Dendritic cell treated with granulocyte-macrophage colony-stimulating factor and Interleukin-4, amounts not matched to agents 40 ng/mL and 50 ng/mL, for 4 days (primary cell): ENCODE measurements at regions not wholly inside any gene's neighbourhood (a gene's known extent, or its start where the extent isn't known, plus 50 kb on each side); places are given as distances from the start of the nearest gene placed in this dataset.

Experiments
- H3K27ac Mint-ChIP-seq: one replicate; pipeline ENCODE4 v1.8.0; 2022; ENCODE audit warnings: mild to moderate bottlenecking, mixed read lengths
- H3K27me3 Mint-ChIP-seq: one replicate; pipeline ENCODE4 v1.8.0; 2022; ENCODE audit warnings: mild to moderate bottlenecking, mixed read lengths
- H3K36me3 Mint-ChIP-seq: one replicate; pipeline ENCODE4 v1.8.0; 2022; ENCODE audit warnings: low read depth, mixed read lengths
- H3K4me1 Mint-ChIP-seq: one replicate; pipeline ENCODE4 v1.8.0; 2022; ENCODE audit warnings: low read depth, mixed read lengths
- H3K4me3 Mint-ChIP-seq: one replicate; pipeline ENCODE4 v1.8.0; 2022; ENCODE audit warnings: mild to moderate bottlenecking, moderate library complexity, mixed read lengths
- H3K9me3 Mint-ChIP-seq: one replicate; pipeline ENCODE4 v1.8.0; 2022; ENCODE audit warnings: mixed read lengths
- intact Hi-C: fragments of 100-400 bp; cut with micrococcal nuclease; formaldehyde crosslinking; loops from one replicate; pipeline ENCODE4 v1.15.0; 2022

GRCh38 chr14:98858158-98858557 lies 413.8 kb downstream of the BCL11B start:
- Mint-ChIP-seq H3K4me1 (no peaks in the 10 kb centered on the region), H3K36me3 (no peaks in the 10 kb centered on the region), H3K9me3 (no peaks in the 10 kb centered on the region), H3K27me3 (peaks cover 6% of the 10 kb centered on the region), H3K4me3 (no peak overlapping the region), H3K27ac (no peak overlapping the region)
- intact Hi-C loops, result no loop called here

- Mint-ChIP-seq H3K36me3 (no peaks in the 10 kb centered on the region), H3K4me1 (no peaks in the 10 kb centered on the region), H3K4me3 (no peak overlapping the region), H3K27ac (no peak overlapping the region), H3K9me3 (no peaks in the 10 kb centered on the region), H3K27me3 (peaks cover 6% of the 10 kb centered on the region)
- intact Hi-C loops, result no loop called here
Measured at GRCh38 chr14:98858561-98858960, 413.4 kb downstream of the BCL11B start.

- H3K9me3 Mint-ChIP-seq, result no peaks in the 10 kb centered on the region
- no peak overlapping the region for H3K4me3 Mint-ChIP-seq
- intact Hi-C loops, result no loop called here
- H3K27me3 Mint-ChIP-seq, result peaks cover 3% of the 10 kb centered on the region
- H3K36me3 Mint-ChIP-seq, result no peaks in the 10 kb centered on the region
- no peak overlapping the region for H3K27ac Mint-ChIP-seq
- no peaks in the 10 kb centered on the region for H3K4me1 Mint-ChIP-seq
Measured at GRCh38 chr14:98859301-98859700, 412.7 kb downstream of the BCL11B start.

GRCh38 chr14:98864211-98864610 lies 407.8 kb downstream of the BCL11B start:
- H3K27ac Mint-ChIP-seq, result no peak overlapping the region
- H3K27me3 Mint-ChIP-seq, result peaks cover 2% of the 10 kb centered on the region
- intact Hi-C loops, result no loop called here

GRCh38 chr14:98867146-98867545 lies 404.9 kb downstream of the BCL11B start:
- H3K36me3 Mint-ChIP-seq, result no peaks in the 10 kb centered on the region
- H3K4me3 Mint-ChIP-seq, result no peak overlapping the region
- H3K27ac Mint-ChIP-seq, result no peak overlapping the region
- peaks cover 2% of the 10 kb centered on the region for H3K27me3 Mint-ChIP-seq
- no peaks in the 10 kb centered on the region for H3K4me1 Mint-ChIP-seq
- H3K9me3 Mint-ChIP-seq, result no peaks in the 10 kb centered on the region
- intact Hi-C loops, result no loop called here

More at GRCh38 chr14:98864211-98864610, 407.8 kb downstream of the BCL11B start:
- Mint-ChIP-seq H3K4me1 (no peaks in the 10 kb centered on the region), H3K9me3 (no peaks in the 10 kb centered on the region), H3K36me3 (no peaks in the 10 kb centered on the region), H3K4me3 (no peak overlapping the region)

GRCh38 chr14:98867726-98868125 lies 404.3 kb downstream of the BCL11B start:
- Mint-ChIP-seq H3K4me1 (no peaks in the 10 kb centered on the region), H3K27me3 (peaks cover 2% of the 10 kb centered on the region), H3K36me3 (no peaks in the 10 kb centered on the region), H3K9me3 (no peaks in the 10 kb centered on the region), H3K27ac (no peak overlapping the region), H3K4me3 (no peak overlapping the region)
- intact Hi-C loops, result no loop called here

GRCh38 chr14:98868866-98869265 lies 403.1 kb downstream of the BCL11B start:
- Mint-ChIP-seq H3K4me1 (no peaks in the 10 kb centered on the region), H3K27me3 (peaks cover 2% of the 10 kb centered on the region), H3K27ac (no peak overlapping the region), H3K36me3 (no peaks in the 10 kb centered on the region), H3K4me3 (no peak overlapping the region), H3K9me3 (no peaks in the 10 kb centered on the region)
- intact Hi-C loops, result no loop called here

- peaks cover 2% of the 10 kb centered on the region for H3K27me3 Mint-ChIP-seq
- intact Hi-C loops, result no loop called here
- no peaks in the 10 kb centered on the region for H3K9me3 Mint-ChIP-seq
- H3K27ac Mint-ChIP-seq, result no peak overlapping the region
- H3K36me3 Mint-ChIP-seq, result no peaks in the 10 kb centered on the region
- H3K4me3 Mint-ChIP-seq, result no peak overlapping the region
- no peaks in the 10 kb centered on the region for H3K4me1 Mint-ChIP-seq
Measured at GRCh38 chr14:98871796-98872195, 400.2 kb downstream of the BCL11B start.

- intact Hi-C loops, result no loop called here
- H3K36me3 Mint-ChIP-seq, result no peaks in the 10 kb centered on the region
- H3K4me3 Mint-ChIP-seq, result no peak overlapping the region
- peaks cover 23% of the 10 kb centered on the region for H3K9me3 Mint-ChIP-seq
- H3K27ac Mint-ChIP-seq, result no peak overlapping the region
- H3K27me3 Mint-ChIP-seq, result no peaks in the 10 kb centered on the region
- H3K4me1 Mint-ChIP-seq, result no peaks in the 10 kb centered on the region
Measured at GRCh38 chr14:98877065-98877464, 394.9 kb downstream of the BCL11B start.

GRCh38 chr14:98878282-98878681 lies 393.7 kb downstream of the BCL11B start:
- H3K4me3 Mint-ChIP-seq, result no peak overlapping the region
- H3K36me3 Mint-ChIP-seq, result no peaks in the 10 kb centered on the region
- H3K27me3 Mint-ChIP-seq, result no peaks in the 10 kb centered on the region
- H3K27ac Mint-ChIP-seq, result no peak overlapping the region
- intact Hi-C loops, result no loop called here
- H3K9me3 Mint-ChIP-seq, result peaks cover 23% of the 10 kb centered on the region
- no peaks in the 10 kb centered on the region for H3K4me1 Mint-ChIP-seq

GRCh38 chr14:98886982-98887381 lies 385.0 kb downstream of the BCL11B start:
- Mint-ChIP-seq H3K4me1 (no peaks in the 10 kb centered on the region), H3K27ac (no peak overlapping the region), H3K9me3 (no peaks in the 10 kb centered on the region), H3K36me3 (no peaks in the 10 kb centered on the region), H3K4me3 (no peak overlapping the region), H3K27me3 (no peaks in the 10 kb centered on the region)
- intact Hi-C loops, result no loop called here

- intact Hi-C loops, result no loop called here
- no peaks in the 10 kb centered on the region for H3K27me3 Mint-ChIP-seq
- H3K4me3 Mint-ChIP-seq, result no peak overlapping the region
- H3K27ac Mint-ChIP-seq, result no peak overlapping the region
- H3K9me3 Mint-ChIP-seq, result no peaks in the 10 kb centered on the region
- no peaks in the 10 kb centered on the region for H3K4me1 Mint-ChIP-seq
- no peaks in the 10 kb centered on the region for H3K36me3 Mint-ChIP-seq
Measured at GRCh38 chr14:98888281-98888680, 383.7 kb downstream of the BCL11B start.

- no peaks in the 10 kb centered on the region for H3K27me3 Mint-ChIP-seq
- H3K4me1 Mint-ChIP-seq, result no peaks in the 10 kb centered on the region
- intact Hi-C loops, result no loop called here
- no peak overlapping the region for H3K27ac Mint-ChIP-seq
- H3K9me3 Mint-ChIP-seq, result no peaks in the 10 kb centered on the region
- no peak overlapping the region for H3K4me3 Mint-ChIP-seq
- no peaks in the 10 kb centered on the region for H3K36me3 Mint-ChIP-seq
Measured at GRCh38 chr14:98888927-98889835, 382.8 kb downstream of the BCL11B start.

GRCh38 chr14:98889836-98890185 lies 382.2 kb downstream of the BCL11B start:
- H3K9me3 Mint-ChIP-seq, result no peaks in the 10 kb centered on the region
- H3K36me3 Mint-ChIP-seq, result no peaks in the 10 kb centered on the region
- H3K4me1 Mint-ChIP-seq, result no peaks in the 10 kb centered on the region
- intact Hi-C loops, result no loop called here
- no peak overlapping the region for H3K4me3 Mint-ChIP-seq
- H3K27me3 Mint-ChIP-seq, result no peaks in the 10 kb centered on the region
- H3K27ac Mint-ChIP-seq, result no peak overlapping the region
